Glutamatergic neuron (in vitro differentiated cells): ENCODE measurements at regions not wholly inside any gene's neighbourhood (a gene's known extent, or its start where the extent isn't known, plus 50 kb on each side); places are given as distances from the start of the nearest gene placed in this dataset.
"Not testable (repeated sequence)": the region's sequence is repeated elsewhere in the genome, so short reads cannot be mapped to it uniquely, and the experiment has no call there.

Experiments
- DNase-seq: peaks from one replicate; pipeline ENCODE4 v3.0.0; 2022
- H3K27ac Mint-ChIP-seq: one replicate; pipeline ENCODE4 v1.8.0; 2020; ENCODE audit warnings: mild to moderate bottlenecking, mixed read lengths, inconsistent platforms; ENCODE audit not compliant: unreplicated experiment
- H3K27me3 Mint-ChIP-seq: one replicate; pipeline ENCODE4 v1.8.0; 2020; ENCODE audit warnings: mild to moderate bottlenecking, moderate library complexity, mixed read lengths, inconsistent platforms; ENCODE audit not compliant: unreplicated experiment
- H3K36me3 Mint-ChIP-seq: one replicate; pipeline ENCODE4 v1.8.0; 2020; ENCODE audit warnings: mild to moderate bottlenecking, mixed read lengths, inconsistent platforms; ENCODE audit not compliant: unreplicated experiment
- H3K4me1 Mint-ChIP-seq: one replicate; pipeline ENCODE4 v1.8.0; 2020; ENCODE audit warnings: mild to moderate bottlenecking, low read depth, mixed read lengths, inconsistent platforms; ENCODE audit not compliant: unreplicated experiment
- H3K4me3 Mint-ChIP-seq: one replicate; pipeline ENCODE4 v1.8.0; 2020; ENCODE audit warnings: mild to moderate bottlenecking, mixed read lengths, inconsistent platforms; ENCODE audit not compliant: unreplicated experiment
- H3K9me3 Mint-ChIP-seq: one replicate; pipeline ENCODE4 v1.8.0; 2020; ENCODE audit warnings: mild to moderate bottlenecking, moderate library complexity, mixed read lengths, inconsistent platforms; ENCODE audit not compliant: unreplicated experiment
- TF ChIP-seq, protein P1 (sequence below): fragments of 200-600 bp; sonication (generic); IDR thresholded peaks from one replicate; pipeline ENCODE4 v1.5.0; 2021; ENCODE audit not compliant: partially characterized antibody, unreplicated experiment

DNA sequence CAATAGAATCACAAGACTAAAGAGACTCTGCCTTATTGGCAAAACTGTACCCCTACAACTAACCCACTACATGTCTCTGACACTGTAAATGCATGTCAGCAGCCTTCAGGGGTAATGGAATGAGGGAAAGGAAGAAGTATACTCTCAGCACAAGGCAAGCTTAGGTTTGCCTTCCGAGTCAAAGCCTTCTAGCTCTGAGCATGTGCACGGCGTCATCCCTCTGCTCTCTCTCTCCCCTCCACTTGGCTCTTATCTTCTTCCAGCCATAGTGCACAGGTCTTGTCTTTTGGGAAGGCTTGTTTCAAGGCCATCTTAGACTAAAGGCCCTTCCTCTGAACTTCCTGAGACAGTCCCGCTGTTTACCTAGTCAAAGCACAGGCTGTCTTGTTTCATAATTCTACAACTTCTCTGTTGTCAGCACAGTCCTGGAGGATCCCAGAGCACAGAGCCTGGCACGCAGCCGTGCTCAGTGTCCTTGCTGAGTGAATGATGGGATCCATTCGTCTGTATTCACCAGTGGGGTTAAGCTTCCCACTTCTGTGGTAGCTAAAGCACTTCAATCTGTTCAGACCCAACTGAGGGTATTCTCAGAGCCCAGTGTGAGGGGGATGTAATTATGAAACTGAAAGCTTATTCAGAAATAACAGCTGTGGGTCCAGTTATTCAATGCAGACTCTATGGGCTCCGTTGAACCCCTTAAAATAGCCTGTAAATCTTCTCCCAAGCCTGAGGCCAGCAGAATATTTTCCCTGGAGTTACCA, 166.5 kb upstream of the PLD5 start:
- H3K27ac Mint-ChIP-seq, result no peak overlapping the region
- H3K4me3 Mint-ChIP-seq, result no peak overlapping the region
- H3K27me3 Mint-ChIP-seq, result no peaks in the 10 kb centered on the region
- no peaks in the 10 kb centered on the region for H3K4me1 Mint-ChIP-seq
- peaks cover 5% of the 10 kb centered on the region for H3K9me3 Mint-ChIP-seq
- TF ChIP-seq, protein P1, sequence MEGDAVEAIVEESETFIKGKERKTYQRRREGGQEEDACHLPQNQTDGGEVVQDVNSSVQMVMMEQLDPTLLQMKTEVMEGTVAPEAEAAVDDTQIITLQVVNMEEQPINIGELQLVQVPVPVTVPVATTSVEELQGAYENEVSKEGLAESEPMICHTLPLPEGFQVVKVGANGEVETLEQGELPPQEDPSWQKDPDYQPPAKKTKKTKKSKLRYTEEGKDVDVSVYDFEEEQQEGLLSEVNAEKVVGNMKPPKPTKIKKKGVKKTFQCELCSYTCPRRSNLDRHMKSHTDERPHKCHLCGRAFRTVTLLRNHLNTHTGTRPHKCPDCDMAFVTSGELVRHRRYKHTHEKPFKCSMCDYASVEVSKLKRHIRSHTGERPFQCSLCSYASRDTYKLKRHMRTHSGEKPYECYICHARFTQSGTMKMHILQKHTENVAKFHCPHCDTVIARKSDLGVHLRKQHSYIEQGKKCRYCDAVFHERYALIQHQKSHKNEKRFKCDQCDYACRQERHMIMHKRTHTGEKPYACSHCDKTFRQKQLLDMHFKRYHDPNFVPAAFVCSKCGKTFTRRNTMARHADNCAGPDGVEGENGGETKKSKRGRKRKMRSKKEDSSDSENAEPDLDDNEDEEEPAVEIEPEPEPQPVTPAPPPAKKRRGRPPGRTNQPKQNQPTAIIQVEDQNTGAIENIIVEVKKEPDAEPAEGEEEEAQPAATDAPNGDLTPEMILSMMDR, result no peak
- H3K36me3 Mint-ChIP-seq, result no peaks in the 10 kb centered on the region
- DNase-seq, result no peak

GRCh38 chr1:242689378-242689777, 164.9 kb upstream of the PLD5 start:
- H3K4me1 Mint-ChIP-seq, result no peaks in the 10 kb centered on the region
- no peak for DNase-seq
- TF ChIP-seq, protein P1, result no peak
- H3K36me3 Mint-ChIP-seq, result no peaks in the 10 kb centered on the region
- H3K27ac Mint-ChIP-seq, result no peak overlapping the region
- H3K27me3 Mint-ChIP-seq, result no peaks in the 10 kb centered on the region
- H3K4me3 Mint-ChIP-seq, result no peak overlapping the region
- H3K9me3 Mint-ChIP-seq, result peaks cover 5% of the 10 kb centered on the region

DNA sequence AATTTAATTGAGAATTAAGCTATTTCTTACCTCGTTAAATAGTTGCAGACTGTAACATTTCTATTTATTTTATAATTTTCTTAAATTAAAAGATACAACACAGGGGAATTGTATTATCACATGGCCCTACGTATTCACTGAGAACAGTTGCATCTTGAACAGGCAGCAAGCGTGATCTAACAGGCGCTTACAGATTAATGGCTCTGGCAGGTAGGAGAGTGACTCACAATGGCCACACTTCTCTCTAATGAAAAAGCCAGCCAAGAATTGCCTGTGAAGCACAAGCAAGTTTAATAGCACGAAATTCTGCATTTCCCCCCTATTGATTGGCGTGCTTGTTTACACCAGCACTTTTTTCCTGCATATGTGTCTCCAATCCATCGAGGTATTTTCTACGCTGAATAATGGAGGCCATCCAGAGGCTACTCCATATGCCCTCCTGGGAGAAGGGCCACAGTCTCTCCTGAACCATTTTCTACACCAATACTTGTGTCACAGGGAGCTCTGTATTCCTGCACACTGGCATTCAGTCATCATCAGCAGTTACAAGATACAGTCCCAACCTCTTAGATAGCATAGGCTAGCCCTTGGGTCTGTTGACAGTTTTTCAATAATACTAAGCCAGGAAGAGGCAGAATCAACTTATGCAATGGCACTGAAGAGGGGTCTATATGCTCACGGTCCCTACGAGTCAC, 150.6 kb upstream of the PLD5 start:
- Mint-ChIP-seq H3K27ac (no peak overlapping the region), H3K36me3 (no peaks in the 10 kb centered on the region), H3K4me3 (no peak overlapping the region), H3K4me1 (no peaks in the 10 kb centered on the region), H3K27me3 (peaks cover 3% of the 10 kb centered on the region), H3K9me3 (peaks cover 2% of the 10 kb centered on the region)
- DNase-seq, result no peak
- TF ChIP-seq, protein P1, result no peak

- no peaks in the 10 kb centered on the region for H3K4me1 Mint-ChIP-seq
- H3K9me3 Mint-ChIP-seq, result peaks cover 2% of the 10 kb centered on the region
- TF ChIP-seq, protein P1, result no peak
- peaks cover 2% of the 10 kb centered on the region for H3K27me3 Mint-ChIP-seq
- no peak for DNase-seq
- no peaks in the 10 kb centered on the region for H3K36me3 Mint-ChIP-seq
- no peak overlapping the region for H3K27ac Mint-ChIP-seq
- no peak overlapping the region for H3K4me3 Mint-ChIP-seq
Observed at GRCh38 chr1:242673652-242674051, 149.2 kb upstream of the PLD5 start.

- not testable (repeated sequence) for H3K27me3 Mint-ChIP-seq, H3K36me3 Mint-ChIP-seq, H3K27ac Mint-ChIP-seq, H3K4me3 Mint-ChIP-seq, DNase-seq, H3K9me3 Mint-ChIP-seq, H3K4me1 Mint-ChIP-seq
Observed at GRCh38 chr1:242673165-242673564, 148.7 kb upstream of the PLD5 start.
